ENCODE measurements at regions not wholly inside any gene's neighbourhood (a gene's known extent, or its start where the extent isn't known, plus 50 kb on each side); places are given as distances from the start of the nearest gene placed in this dataset.
A peak's percentile ranks its signal among the peaks of the same experiment; 100 is the strongest.

DNA sequence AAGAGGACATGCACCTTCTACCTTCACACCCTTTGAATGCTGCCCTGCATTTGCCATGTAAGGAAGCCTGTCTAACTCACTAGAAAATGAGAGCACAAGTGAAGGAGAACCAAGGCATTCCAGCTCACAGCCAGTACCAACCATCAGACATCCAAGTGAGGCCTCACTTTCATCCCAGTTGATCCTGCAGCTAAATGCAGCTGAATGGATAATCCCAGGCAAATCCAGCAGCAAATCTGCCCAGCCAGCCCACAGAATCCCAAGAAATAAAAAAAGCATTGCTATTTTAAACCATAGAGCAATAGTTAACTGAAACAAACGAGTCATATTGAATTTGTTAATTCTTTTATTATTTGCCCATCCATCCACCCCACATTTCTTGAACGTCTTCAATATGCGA is 112.5 kb downstream of the C4orf33 start:
- no peak overlapping the region for H2AK5ac ChIP-seq (ENCODE audit: low read length)
- no peaks in the 10 kb centered on the region for H3K36me3 ChIP-seq (ENCODE audit: control insufficient read depth, insufficient read depth, low read length)
- no peak for DNase-seq
- H3K9ac ChIP-seq (ENCODE audit: low read length): no peak overlapping the region
- no peak overlapping the region for H2BK120ac ChIP-seq (ENCODE audit: low read depth, low read length)
- no peaks in the 10 kb centered on the region for H3K27me3 ChIP-seq (ENCODE audit: insufficient read depth, low read length, poor library complexity)
- H4K8ac ChIP-seq (ENCODE audit: low read depth, low read length): no peak overlapping the region
- no peaks in the 10 kb centered on the region for H3K79me1 ChIP-seq (ENCODE audit: low read length)
- no peak overlapping the region for H3K56ac ChIP-seq (ENCODE audit: low read length)
- H3K79me2 ChIP-seq (ENCODE audit: control insufficient read depth, insufficient read depth, low read length): no peaks in the 10 kb centered on the region
- no peak overlapping the region for H3K4me2 ChIP-seq (ENCODE audit: low read length)
- no peak overlapping the region for H3K18ac ChIP-seq (ENCODE audit: low read length)
- H3K23ac ChIP-seq (ENCODE audit: low read length): no peak overlapping the region
- H3K4me3 ChIP-seq (ENCODE audit: low read length): no peak overlapping the region
- no peak overlapping the region for H3K27ac ChIP-seq (ENCODE audit: low read depth, low read length)
- no peak overlapping the region for H2BK15ac ChIP-seq (replicated peaks; ENCODE audit: low read depth)
- no peak overlapping the region for H2BK5ac ChIP-seq (ENCODE audit: low read length)
- H4K5ac ChIP-seq (ENCODE audit: low read length): no peak overlapping the region
- H3K4me1 ChIP-seq (ENCODE audit: control insufficient read depth, low read depth, low read length): no peaks in the 10 kb centered on the region
- no CpG with 5 or more reads among the region's 3 CpGs for WGBS (ENCODE audit: extremely low coverage, insufficient coverage, low lambda C conversion rate)
- no peak overlapping the region for H3K4ac ChIP-seq (ENCODE audit: low read depth, low read length)

DNA sequence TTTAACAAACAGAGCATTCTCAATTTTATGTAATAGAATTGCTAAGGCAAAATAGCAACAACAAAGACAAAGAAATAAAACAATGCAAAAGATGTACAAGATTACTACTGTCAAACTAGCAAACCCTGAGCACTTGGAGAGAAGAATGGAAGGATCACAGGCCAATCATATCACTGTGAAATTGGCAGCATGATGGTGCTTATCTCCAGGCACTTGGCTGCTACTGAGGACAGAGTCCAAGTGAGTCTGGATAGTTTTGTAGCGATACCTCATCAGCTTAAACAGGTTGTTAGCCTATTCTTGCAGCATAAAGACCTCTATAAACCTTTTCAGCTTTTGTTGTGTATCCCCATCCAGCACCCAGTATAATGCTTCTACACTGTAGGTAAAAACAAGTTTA is 117.7 kb downstream of the C4orf33 start:
- Histone ChIP-seq H3K4me3 (ENCODE audit: low read length) (no peak overlapping the region), H3K27me3 (ENCODE audit: insufficient read depth, low read length, poor library complexity) (no peaks in the 10 kb centered on the region), H3K36me3 (ENCODE audit: control insufficient read depth, insufficient read depth, low read length) (no peaks in the 10 kb centered on the region), H3K4me2 (ENCODE audit: low read length) (no peak overlapping the region), H4K5ac (ENCODE audit: low read length) (no peak overlapping the region), H3K79me2 (ENCODE audit: control insufficient read depth, insufficient read depth, low read length) (no peaks in the 10 kb centered on the region), H4K8ac (ENCODE audit: low read depth, low read length) (no peak overlapping the region), H2AK5ac (ENCODE audit: low read length) (no peak overlapping the region), H3K9ac (ENCODE audit: low read length) (no peak overlapping the region), H3K18ac (ENCODE audit: low read length) (no peak overlapping the region), H3K4me1 (ENCODE audit: control insufficient read depth, low read depth, low read length) (no peaks in the 10 kb centered on the region), H3K4ac (ENCODE audit: low read depth, low read length) (no peak overlapping the region), H2BK120ac (ENCODE audit: low read depth, low read length) (no peak overlapping the region), H3K79me1 (ENCODE audit: low read length) (no peaks in the 10 kb centered on the region), H3K56ac (ENCODE audit: low read length) (no peak overlapping the region), H2BK15ac (replicated peaks; ENCODE audit: low read depth) (no peak overlapping the region), H2BK5ac (ENCODE audit: low read length) (no peak overlapping the region), H3K27ac (ENCODE audit: low read depth, low read length) (no peak overlapping the region), H3K23ac (ENCODE audit: low read length) (no peak overlapping the region)
- no CpG with 5 or more reads among the region's 1 CpG for WGBS (ENCODE audit: extremely low coverage, insufficient coverage, low lambda C conversion rate)
- no peak for DNase-seq

GRCh38 chr4:129218360-129218759 is 122.4 kb downstream of the C4orf33 start:
- no peak overlapping the region for H2BK5ac ChIP-seq (ENCODE audit: low read length)
- no peaks in the 10 kb centered on the region for H3K4me1 ChIP-seq (ENCODE audit: control insufficient read depth, low read depth, low read length)
- H4K5ac ChIP-seq (ENCODE audit: low read length): no peak overlapping the region
- H3K36me3 ChIP-seq (ENCODE audit: control insufficient read depth, insufficient read depth, low read length): no peaks in the 10 kb centered on the region
- no peak overlapping the region for H3K18ac ChIP-seq (ENCODE audit: low read length)
- no peak overlapping the region for H3K27ac ChIP-seq (ENCODE audit: low read depth, low read length)
- no peak overlapping the region for H3K56ac ChIP-seq (ENCODE audit: low read length)
- no peak overlapping the region for H4K8ac ChIP-seq (ENCODE audit: low read depth, low read length)
- H3K27me3 ChIP-seq (ENCODE audit: insufficient read depth, low read length, poor library complexity): no peaks in the 10 kb centered on the region
- H3K9ac ChIP-seq (ENCODE audit: low read length): no peak overlapping the region
- H3K79me2 ChIP-seq (ENCODE audit: control insufficient read depth, insufficient read depth, low read length): no peaks in the 10 kb centered on the region
- H3K23ac ChIP-seq (ENCODE audit: low read length): no peak overlapping the region
- no CpG with 5 or more reads among the region's 4 CpGs for WGBS (ENCODE audit: extremely low coverage, insufficient coverage, low lambda C conversion rate)
- no peaks in the 10 kb centered on the region for H3K79me1 ChIP-seq (ENCODE audit: low read length)
- no peak overlapping the region for H3K4me2 ChIP-seq (ENCODE audit: low read length)
- no peak overlapping the region for H2BK120ac ChIP-seq (ENCODE audit: low read depth, low read length)
- H2BK15ac ChIP-seq (replicated peaks; ENCODE audit: low read depth): no peak overlapping the region
- no peak overlapping the region for H3K4ac ChIP-seq (ENCODE audit: low read depth, low read length)
- H3K4me3 ChIP-seq (ENCODE audit: low read length): no peak overlapping the region
- no peak overlapping the region for H2AK5ac ChIP-seq (ENCODE audit: low read length)
- peak; percentile 22 for DNase-seq

DNA sequence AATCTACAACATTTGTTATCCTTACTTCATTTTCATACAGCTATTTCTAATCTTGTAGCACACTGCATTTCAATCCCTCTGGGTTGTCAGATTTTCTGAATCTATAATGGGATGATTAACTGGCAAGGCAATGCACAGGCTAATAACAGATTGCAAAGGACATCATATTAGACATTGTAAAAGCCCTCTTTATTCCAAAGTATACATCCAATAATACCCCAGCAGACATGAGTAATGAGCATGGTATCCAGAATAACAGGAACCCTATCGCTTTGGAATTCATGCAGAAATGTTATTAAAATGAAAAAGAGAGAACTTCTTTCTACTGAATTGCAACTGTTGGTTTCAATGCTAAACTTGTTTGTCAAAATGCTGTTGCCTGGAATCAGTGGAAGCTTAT is 122.9 kb downstream of the C4orf33 start:
- no peak overlapping the region for H2AK5ac ChIP-seq (ENCODE audit: low read length)
- no peak overlapping the region for H2BK5ac ChIP-seq (ENCODE audit: low read length)
- no peak overlapping the region for H3K23ac ChIP-seq (ENCODE audit: low read length)
- H3K56ac ChIP-seq (ENCODE audit: low read length): no peak overlapping the region
- H3K79me2 ChIP-seq (ENCODE audit: control insufficient read depth, insufficient read depth, low read length): no peaks in the 10 kb centered on the region
- no peak overlapping the region for H3K4me2 ChIP-seq (ENCODE audit: low read length)
- H3K27ac ChIP-seq (ENCODE audit: low read depth, low read length): no peak overlapping the region
- no peaks in the 10 kb centered on the region for H3K36me3 ChIP-seq (ENCODE audit: control insufficient read depth, insufficient read depth, low read length)
- H4K8ac ChIP-seq (ENCODE audit: low read depth, low read length): no peak overlapping the region
- H2BK15ac ChIP-seq (replicated peaks; ENCODE audit: low read depth): no peak overlapping the region
- no peak for DNase-seq
- H3K27me3 ChIP-seq (ENCODE audit: insufficient read depth, low read length, poor library complexity): no peaks in the 10 kb centered on the region
- H3K9ac ChIP-seq (ENCODE audit: low read length): no peak overlapping the region
- H3K4me3 ChIP-seq (ENCODE audit: low read length): no peak overlapping the region
- no peaks in the 10 kb centered on the region for H3K4me1 ChIP-seq (ENCODE audit: control insufficient read depth, low read depth, low read length)
- no peaks in the 10 kb centered on the region for H3K79me1 ChIP-seq (ENCODE audit: low read length)
- H3K4ac ChIP-seq (ENCODE audit: low read depth, low read length): no peak overlapping the region
- H3K18ac ChIP-seq (ENCODE audit: low read length): no peak overlapping the region
- H2BK120ac ChIP-seq (ENCODE audit: low read depth, low read length): no peak overlapping the region
- WGBS (ENCODE audit: extremely low coverage, insufficient coverage, low lambda C conversion rate): no CpG with 5 or more reads among the region's 1 CpG
- H4K5ac ChIP-seq (ENCODE audit: low read length): no peak overlapping the region

DNA sequence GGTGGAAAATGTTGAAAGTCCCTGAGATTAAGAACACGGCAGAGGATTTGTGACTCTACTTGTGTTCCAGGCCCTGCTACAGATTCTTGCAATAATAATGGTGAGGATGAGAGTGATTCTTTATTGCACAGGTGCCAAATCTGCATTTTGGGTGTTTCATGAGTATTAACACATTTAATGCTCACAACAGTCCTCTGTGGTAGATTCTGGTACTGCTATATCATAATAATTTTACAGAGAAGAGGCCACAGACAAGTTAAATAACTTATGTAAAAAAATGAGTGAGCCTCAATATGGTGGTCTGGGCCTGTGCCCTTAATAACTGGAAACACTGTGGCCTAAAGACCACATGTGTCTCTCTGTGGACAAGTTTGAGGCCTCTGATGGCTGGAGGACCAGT is 124.3 kb downstream of the C4orf33 start:
- Histone ChIP-seq H4K5ac (ENCODE audit: low read length) (no peak overlapping the region), H3K4me1 (ENCODE audit: control insufficient read depth, low read depth, low read length) (no peaks in the 10 kb centered on the region), H4K8ac (ENCODE audit: low read depth, low read length) (no peak overlapping the region), H3K4me2 (ENCODE audit: low read length) (no peak overlapping the region), H2BK15ac (replicated peaks; ENCODE audit: low read depth) (no peak overlapping the region), H2AK5ac (ENCODE audit: low read length) (no peak overlapping the region), H3K18ac (ENCODE audit: low read length) (no peak overlapping the region), H3K79me2 (ENCODE audit: control insufficient read depth, insufficient read depth, low read length) (no peaks in the 10 kb centered on the region), H3K4ac (ENCODE audit: low read depth, low read length) (no peak overlapping the region), H3K36me3 (ENCODE audit: control insufficient read depth, insufficient read depth, low read length) (no peaks in the 10 kb centered on the region), H3K27me3 (ENCODE audit: insufficient read depth, low read length, poor library complexity) (no peaks in the 10 kb centered on the region), H2BK5ac (ENCODE audit: low read length) (no peak overlapping the region), H3K4me3 (ENCODE audit: low read length) (no peak overlapping the region), H3K56ac (ENCODE audit: low read length) (no peak overlapping the region), H2BK120ac (ENCODE audit: low read depth, low read length) (no peak overlapping the region), H3K23ac (ENCODE audit: low read length) (no peak overlapping the region), H3K27ac (ENCODE audit: low read depth, low read length) (no peak overlapping the region), H3K9ac (ENCODE audit: low read length) (no peak overlapping the region), H3K79me1 (ENCODE audit: low read length) (no peaks in the 10 kb centered on the region)
- no peak for DNase-seq
- no CpG with 5 or more reads among the region's 1 CpG for WGBS (ENCODE audit: extremely low coverage, insufficient coverage, low lambda C conversion rate)

DNA sequence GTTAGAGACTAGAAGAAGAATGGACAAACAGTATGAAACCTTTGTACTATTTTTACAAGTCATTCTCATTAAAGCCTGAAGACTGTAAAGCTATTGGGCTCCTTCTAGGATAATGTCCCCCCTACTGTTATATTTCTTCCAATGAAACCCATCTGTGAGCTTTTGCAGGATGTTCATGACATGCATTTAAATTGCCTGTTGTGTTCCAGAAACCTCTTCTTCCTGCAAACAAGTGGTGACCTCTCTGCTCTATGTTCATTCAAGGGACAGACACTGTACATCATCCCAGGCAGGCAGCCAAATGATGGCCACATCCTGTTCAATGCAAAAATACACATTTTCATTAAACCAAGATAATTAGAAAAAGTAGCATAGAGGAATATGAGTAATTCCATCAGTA is 128.0 kb downstream of the C4orf33 start:
- H2BK15ac ChIP-seq (replicated peaks; ENCODE audit: low read depth): no peak overlapping the region
- H3K4ac ChIP-seq (ENCODE audit: low read depth, low read length): no peak overlapping the region
- no peak overlapping the region for H4K5ac ChIP-seq (ENCODE audit: low read length)
- no peaks in the 10 kb centered on the region for H3K79me1 ChIP-seq (ENCODE audit: low read length)
- H3K4me2 ChIP-seq (ENCODE audit: low read length): no peak overlapping the region
- H2AK5ac ChIP-seq (ENCODE audit: low read length): no peak overlapping the region
- no peak overlapping the region for H2BK5ac ChIP-seq (ENCODE audit: low read length)
- H3K23ac ChIP-seq (ENCODE audit: low read length): no peak overlapping the region
- no peaks in the 10 kb centered on the region for H3K4me1 ChIP-seq (ENCODE audit: control insufficient read depth, low read depth, low read length)
- H3K36me3 ChIP-seq (ENCODE audit: control insufficient read depth, insufficient read depth, low read length): no peaks in the 10 kb centered on the region
- no peak overlapping the region for H2BK120ac ChIP-seq (ENCODE audit: low read depth, low read length)
- no peak overlapping the region for H3K9ac ChIP-seq (ENCODE audit: low read length)
- no peak overlapping the region for H3K56ac ChIP-seq (ENCODE audit: low read length)
- no peak overlapping the region for H3K18ac ChIP-seq (ENCODE audit: low read length)
- H4K8ac ChIP-seq (ENCODE audit: low read depth, low read length): no peak overlapping the region
- DNase-seq: no peak
- no peak overlapping the region for H3K4me3 ChIP-seq (ENCODE audit: low read length)
- no peaks in the 10 kb centered on the region for H3K79me2 ChIP-seq (ENCODE audit: control insufficient read depth, insufficient read depth, low read length)
- no peaks in the 10 kb centered on the region for H3K27me3 ChIP-seq (ENCODE audit: insufficient read depth, low read length, poor library complexity)
- no peak overlapping the region for H3K27ac ChIP-seq (ENCODE audit: low read depth, low read length)
